ENCODE measurements at regions not wholly inside any gene's neighbourhood (a gene's known extent, or its start where the extent isn't known, plus 50 kb on each side); places are given as distances from the start of the nearest gene placed in this dataset.

DNA sequence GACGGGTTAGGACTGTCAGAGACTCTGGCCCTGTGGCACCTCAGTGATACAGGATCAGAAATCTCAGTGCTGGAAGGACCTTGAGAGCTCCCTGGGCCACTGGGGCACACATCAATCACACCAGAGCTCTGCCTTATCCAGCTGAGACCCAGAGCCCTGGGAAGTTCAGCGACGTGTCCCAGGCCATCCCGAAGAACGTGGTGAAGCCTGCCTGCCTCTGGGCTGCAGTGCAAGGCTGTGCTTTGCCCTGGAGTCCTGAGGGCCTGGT is 79.8 kb upstream of the MGMT start:
- TF ChIP-seq, protein P1, sequence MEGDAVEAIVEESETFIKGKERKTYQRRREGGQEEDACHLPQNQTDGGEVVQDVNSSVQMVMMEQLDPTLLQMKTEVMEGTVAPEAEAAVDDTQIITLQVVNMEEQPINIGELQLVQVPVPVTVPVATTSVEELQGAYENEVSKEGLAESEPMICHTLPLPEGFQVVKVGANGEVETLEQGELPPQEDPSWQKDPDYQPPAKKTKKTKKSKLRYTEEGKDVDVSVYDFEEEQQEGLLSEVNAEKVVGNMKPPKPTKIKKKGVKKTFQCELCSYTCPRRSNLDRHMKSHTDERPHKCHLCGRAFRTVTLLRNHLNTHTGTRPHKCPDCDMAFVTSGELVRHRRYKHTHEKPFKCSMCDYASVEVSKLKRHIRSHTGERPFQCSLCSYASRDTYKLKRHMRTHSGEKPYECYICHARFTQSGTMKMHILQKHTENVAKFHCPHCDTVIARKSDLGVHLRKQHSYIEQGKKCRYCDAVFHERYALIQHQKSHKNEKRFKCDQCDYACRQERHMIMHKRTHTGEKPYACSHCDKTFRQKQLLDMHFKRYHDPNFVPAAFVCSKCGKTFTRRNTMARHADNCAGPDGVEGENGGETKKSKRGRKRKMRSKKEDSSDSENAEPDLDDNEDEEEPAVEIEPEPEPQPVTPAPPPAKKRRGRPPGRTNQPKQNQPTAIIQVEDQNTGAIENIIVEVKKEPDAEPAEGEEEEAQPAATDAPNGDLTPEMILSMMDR (IDR thresholded peaks at IDR 0.05): no peak
- TF ChIP-seq POLR2A (IDR thresholded peaks at IDR 0.05): no peak
